GM18909 (cell line): ENCODE measurements at regions not wholly inside any gene's neighbourhood (a gene's known extent, or its start where the extent isn't known, plus 50 kb on each side); places are given as distances from the start of the nearest gene placed in this dataset.
"Not testable (repeated sequence)": the region's sequence is repeated elsewhere in the genome, so short reads cannot be mapped to it uniquely, and the experiment has no call there.

Experiments
- ATAC-seq: cut with Tn5 transposase; IDR thresholded peaks from one replicate; pipeline ENCODE4 v1.9.1; 2021; ENCODE audit warnings: mild to moderate bottlenecking; ENCODE audit not compliant: unreplicated experiment, poor library complexity

DNA sequence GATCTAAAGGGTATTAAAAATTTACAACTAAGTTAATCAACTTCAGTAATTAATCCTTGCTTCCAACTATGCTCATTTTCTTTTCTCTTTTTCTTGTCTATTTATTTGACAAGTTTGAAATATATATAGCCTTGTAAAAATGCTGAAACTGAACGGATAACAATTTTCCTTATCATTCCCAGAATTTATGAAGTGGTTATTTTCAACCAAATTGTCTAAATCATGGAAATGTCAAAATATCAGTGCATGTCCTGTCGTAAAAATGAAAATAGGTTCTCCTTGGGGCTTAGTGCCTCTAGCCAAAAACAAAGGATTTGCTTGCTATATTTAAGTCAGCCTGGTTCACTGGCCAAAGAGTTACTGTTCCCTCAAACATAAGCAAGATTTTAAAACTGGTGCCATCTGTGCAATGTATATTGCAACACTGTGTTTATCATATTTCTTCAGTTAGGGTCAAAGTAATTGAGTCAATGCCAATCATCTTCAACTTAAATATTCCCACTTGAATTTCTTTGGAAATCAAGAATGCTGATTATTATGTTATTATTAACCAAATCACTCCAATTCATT, 798.3 kb downstream of the MAT2B start:
- ATAC-seq: no peak

DNA sequence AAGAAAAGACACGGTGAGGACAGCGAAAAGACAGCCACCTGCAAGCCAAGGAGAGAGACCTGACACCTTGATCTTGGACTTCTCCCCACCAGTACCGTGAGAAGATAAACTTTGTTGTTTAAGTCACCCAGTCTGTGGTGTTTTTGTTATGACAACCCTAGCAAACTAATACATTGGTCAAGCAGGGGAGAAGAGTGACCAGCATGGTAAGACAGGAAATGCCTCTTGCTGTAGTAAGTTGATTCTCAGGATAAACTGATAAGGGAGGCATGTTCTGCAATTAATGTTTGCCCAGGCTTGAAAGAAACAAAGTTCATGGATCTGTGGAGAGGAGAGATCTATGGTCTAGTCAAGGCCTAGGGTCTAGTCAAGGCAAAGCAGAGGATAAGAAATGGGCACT, 801.2 kb downstream of the MAT2B start:
- no peak for ATAC-seq

DNA sequence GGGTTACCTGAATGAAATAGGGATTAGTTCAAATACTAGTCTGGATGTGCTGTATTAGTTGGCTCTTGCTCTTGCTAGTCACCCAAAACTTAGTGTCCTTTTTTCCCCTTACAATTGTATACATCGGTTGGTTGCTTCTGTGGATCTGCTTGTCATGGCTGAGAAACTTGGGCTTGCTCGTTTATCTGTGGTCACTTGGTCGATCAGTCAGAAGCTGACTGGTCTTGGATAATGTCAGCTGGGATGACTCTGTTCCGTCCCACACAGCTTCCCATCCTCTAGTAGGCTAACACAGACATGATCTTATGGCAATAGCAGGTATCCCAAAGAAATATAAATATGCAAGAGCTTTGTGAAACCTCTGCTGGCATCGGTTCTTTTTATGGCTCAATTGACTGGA, 807.4 kb downstream of the MAT2B start:
- ATAC-seq: no peak

DNA sequence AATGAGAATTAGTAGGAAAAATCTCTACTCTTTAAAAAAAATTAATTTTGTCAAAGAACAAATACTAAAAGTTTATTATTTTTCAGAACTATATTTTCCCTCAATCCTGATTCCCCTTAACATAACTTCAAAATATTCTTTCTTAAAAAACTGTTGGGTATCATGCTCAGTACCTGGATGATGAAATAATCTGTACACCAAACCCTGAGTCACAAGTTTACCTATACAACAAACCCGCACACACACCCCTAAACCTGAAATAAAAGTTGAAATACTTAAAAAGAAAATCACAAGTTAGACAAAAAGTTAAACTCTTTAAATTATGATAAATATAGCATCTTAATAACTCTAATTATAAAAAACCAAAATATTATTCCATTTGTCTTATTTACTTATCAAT, 812.3 kb downstream of the MAT2B start:
- ATAC-seq: no peak

DNA sequence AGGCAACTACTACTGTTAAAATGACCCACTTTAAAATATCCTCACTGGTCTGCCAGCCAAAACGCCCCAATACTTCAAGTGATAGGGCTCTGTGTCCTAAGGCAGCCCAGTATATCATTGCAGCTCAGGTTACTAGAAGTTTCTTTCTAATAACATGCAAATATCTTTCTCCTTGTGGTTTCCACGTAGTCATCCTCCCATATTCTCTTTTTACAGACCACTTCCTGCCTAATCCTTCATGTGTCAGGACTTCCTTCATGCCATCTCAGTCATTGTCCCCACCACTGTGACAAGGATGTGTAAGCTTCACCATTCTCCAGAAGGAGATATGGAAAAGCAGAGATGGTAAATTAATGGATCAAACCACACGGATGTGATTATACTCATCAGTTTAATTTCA, 813.7 kb downstream of the MAT2B start:
- no peak for ATAC-seq

DNA sequence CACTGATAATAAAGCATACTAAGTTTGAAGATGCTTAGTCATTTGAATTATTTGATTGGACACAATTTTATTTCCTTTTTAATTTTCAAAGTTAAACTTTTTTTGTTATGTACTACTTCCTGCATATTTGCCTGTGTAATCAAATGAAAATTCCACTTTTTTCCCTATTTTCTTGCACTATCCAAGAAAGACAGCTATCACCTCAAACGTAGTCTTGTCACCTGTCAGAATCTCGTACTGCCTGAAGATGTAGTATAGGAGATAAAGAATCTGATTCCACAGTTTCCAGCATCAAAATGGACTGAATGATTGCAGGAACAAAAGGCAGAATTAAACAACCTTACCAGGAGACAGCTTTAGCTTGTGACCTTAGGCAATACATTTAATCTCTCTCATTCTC, 818.8 kb downstream of the MAT2B start:
- ATAC-seq: no peak

DNA sequence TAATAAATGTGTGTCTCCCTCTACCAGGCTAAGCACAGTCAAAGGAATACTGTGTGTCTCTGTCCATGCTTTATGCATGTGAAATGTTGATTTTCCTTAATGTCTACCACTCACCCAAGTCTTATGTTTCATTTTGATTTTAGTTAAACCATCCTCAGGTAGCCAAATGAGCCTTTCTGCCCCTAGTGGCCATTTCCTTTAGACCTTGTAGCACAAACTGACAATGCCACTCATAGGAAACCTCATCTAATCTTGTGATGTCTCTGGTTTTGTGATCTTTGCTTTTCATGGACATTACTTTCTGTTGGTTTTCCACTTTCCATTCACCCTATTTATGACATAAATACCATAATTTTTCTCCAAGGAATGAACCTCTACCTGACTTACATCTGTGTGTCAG, 820.8 kb downstream of the MAT2B start:
- ATAC-seq: no peak

DNA sequence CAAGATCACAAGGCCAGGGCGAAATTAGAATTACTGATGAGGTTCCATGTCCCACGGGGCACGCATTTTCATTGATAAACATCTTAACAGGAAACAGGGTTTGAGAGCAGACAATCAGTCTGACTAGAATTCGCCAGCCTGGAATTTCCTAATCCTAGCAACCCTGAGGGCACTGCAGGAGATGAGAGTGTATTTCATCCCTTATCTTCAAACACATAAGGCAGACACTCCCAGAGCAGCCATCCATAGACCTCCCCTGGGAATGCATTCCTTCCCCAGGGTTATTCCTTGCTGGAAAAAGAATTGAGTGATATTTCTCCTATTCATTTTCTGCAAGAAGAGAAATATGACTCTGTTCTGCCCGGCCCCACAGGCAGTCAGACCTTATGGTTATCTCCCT, 821.7 kb downstream of the MAT2B start:
- not testable (repeated sequence) for ATAC-seq

DNA sequence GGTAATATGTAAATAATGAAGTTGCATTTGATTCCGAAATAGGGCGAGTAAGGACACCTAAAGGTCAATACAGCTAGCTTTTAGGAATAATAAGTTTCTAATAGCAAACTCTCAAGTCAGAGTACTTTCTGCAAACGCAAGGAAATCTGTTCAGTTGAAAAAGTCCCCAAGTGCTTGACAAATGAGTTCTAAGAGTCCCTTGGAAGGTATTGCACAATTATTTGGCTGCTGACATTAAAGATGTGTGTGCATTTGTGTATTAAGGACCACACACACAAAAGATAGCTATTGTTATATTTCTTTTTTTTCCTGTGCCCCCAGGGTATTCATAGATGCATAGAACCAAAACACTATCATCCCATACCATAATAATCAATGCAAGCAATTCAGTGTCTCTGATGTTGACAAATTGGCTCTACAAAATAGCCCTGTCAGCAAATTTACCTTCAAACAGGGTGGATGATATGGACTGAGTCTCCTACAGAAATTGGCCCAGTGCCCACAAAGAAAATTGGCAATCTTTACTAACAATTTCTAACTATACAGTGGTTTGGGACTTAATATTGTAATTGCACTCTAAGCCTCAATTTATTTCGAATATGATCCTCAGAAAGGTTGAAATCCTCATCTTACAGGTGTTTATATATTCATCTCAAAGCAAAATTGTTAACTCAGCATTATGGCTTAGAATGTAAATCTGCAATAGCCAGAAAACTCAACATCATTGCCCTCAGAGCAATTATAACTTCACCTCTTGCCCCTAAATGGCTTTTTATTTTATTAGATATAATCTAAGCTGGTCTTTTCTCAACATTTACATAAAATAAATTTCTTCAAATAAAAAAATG, 827.2 kb downstream of the MAT2B start:
- ATAC-seq: no peak

DNA sequence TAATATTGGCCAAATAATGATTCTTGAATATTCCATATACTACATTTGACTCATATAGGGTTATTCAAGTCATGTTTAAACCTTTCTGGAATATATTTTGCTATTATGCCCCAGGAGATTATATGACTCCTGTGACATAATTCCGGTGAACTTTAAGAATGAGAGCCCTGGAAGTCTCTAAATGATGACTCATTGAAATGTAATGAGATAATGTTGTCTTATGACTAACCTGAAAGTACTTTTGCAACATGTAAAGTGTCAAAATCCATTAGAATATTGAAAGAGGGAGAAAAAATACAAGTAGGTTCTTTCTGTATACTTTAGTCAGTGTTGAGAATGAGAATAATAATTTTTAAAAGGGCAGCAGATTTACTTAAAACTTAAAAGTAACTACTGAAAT, 830.4 kb downstream of the MAT2B start:
- ATAC-seq: no peak

DNA sequence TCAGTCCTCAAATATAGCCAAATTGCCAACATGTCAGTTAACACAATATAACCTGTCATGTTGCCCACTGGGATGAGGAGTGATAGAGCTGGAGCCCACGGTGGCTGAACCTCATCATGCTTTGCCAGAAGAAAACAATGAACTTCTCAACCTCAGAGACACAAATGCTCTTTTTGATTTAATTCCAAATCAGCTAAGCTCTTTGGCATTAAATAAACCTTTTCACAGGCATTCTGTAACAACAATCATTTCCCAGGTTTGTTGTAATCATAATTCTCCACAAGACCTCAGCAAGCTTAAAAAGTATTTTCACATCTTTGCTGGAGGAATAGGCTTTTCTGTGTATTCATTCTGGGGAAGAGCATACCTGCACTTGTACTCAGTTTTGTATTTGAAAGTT, 830.9 kb downstream of the MAT2B start:
- no peak for ATAC-seq

DNA sequence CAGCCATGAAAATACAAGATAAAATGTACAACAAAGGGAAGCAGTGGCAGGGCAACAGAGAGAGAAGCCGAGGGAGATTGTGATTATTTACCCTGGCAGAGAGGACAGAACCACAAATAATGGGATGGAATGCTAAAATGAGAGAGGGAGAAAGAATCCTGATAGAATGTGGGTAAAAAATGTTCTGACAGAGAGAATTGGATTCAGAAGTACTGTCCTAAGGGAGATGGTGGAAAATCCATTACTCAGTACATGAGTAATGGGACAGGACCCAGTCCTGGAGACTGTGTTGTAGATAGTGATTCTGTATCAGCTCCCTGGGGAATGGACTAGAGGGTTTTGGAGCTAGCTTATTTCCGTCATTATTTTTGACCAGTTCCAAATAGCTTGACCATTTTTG, 831.5 kb downstream of the MAT2B start:
- no peak for ATAC-seq

DNA sequence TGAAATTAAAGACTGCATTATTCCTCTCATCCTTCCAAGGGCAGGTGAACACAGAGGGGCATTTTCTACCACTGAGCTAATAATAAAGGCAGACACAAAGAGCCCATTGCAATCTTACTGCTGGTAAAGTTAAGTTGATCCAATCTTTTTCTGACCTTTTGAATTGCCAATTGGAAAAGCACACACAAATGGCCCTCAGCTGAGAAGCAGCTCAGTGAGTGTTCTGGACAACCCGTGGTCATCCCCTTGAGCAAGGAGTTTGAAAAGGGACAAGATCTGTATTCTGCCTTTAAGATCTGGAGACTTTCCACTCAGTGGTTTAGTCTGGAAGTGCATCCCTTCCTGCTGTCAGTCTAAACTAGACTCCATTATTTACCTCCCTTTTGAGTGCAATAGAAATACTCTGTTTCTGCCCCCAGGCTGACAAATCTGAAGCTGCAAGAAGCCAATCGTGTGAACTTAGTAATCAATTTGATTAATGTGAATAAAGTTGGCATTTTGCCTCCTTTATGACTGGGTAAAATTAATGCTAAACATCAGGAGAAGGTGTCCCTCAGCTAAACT, 835.7 kb downstream of the MAT2B start:
- ATAC-seq: no peak

DNA sequence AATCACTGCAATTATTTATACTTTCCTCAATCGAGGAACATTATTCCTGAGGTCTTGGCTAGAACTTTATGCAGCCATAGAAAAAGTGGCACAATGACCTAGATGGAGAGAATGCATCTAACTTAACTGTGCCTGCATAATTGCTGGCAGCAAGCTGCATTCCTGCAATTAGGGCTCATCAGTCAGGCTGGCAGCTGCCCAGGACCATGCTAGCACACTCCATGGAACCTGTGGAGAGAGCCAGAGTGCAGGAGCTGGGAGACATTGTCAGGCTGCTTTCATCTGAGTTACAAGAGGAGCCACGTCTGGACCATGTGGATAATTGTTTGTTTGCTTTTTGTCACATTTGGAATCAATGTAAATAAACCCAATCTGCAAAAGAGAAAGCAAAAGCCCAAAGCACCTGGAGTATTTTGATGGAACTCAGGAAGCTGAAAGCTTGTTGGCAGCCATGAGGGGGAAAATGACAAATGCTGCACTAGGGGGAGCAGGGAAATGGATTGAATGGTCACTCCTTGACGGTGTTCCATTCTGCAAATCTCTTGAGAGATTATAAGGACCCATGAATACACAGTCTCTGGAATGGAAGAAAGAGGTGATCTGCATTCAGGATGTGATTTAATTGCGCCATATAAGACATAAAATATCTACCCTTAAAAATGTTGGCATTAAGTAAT, 839.9 kb downstream of the MAT2B start:
- no peak for ATAC-seq

DNA sequence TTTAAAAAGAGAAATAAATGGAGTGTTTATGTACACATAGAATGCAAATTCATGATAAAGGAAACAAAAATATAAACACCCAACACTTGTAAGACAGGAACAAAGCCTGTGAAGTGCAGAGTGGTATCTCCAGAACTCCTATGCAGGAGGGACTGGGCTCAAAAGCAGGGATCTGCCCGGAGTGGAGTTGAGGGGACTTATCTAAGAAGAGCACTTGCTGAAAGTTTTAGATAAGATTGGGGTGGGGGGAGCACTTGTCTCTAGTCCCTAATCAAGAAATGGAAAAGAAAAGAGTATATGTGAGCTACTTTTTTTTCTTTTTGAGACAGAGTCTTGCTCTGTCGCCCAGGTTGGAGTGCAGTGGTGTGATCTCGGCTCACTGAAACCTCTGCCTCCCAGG, 840.4 kb downstream of the MAT2B start:
- ATAC-seq: no peak

DNA sequence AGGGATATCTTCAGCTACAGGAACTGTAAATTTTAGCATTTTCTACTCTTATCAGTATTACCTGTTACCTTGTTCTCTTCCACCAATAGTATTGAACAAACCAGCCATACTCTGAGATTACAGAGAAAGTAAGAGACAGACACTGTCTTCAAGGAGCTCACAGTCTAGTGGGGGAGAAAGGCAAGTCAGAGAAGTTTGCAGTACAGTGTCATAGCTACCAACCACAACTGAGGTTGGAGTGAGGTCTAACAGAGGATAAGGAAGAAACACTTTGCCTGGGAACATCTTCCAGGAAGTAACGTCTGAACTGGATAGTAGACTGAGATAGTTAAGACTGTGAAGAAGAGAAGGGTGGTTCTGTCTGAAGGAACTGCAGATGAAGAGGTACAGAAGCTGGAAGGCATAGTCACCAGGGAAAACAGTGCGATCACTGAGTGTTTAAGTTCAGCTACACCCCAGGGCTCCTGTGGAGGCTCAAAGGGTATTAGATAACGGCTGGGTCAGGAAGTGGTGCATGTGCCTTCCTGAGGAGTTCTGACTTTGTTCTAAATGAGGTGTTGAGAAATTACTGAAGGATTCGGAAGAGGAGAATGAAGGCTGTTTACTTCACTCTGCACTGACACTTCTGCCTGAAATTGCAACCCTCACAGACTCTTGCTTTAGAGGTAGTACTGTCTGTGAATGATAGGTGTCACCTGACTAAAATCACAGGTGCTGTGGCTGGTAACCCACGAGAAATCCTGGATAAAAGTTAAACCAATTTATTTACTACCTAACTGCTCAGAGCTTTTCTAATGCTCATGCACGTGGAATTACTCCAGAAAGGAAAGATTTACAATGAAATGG, 841.6 kb downstream of the MAT2B start:
- no peak for ATAC-seq

DNA sequence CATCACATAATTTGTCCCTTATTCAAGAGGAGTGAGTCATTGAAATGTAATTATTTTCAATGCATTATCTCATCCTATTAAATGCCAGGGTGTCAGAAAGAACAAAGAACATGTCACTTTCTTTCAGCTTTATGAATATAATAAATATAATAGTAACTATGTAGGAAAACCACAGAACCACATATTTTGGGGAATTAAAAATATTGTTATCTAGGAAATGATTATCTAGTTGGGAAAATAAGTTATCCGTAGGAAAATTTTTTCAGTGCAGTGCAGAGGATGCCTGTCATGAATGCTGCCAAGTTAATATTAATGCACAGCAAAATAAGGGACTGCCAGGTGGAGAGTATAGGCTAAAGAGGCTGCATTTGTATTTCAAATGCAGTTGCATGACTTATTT, 844.8 kb downstream of the MAT2B start:
- ATAC-seq: no peak

DNA sequence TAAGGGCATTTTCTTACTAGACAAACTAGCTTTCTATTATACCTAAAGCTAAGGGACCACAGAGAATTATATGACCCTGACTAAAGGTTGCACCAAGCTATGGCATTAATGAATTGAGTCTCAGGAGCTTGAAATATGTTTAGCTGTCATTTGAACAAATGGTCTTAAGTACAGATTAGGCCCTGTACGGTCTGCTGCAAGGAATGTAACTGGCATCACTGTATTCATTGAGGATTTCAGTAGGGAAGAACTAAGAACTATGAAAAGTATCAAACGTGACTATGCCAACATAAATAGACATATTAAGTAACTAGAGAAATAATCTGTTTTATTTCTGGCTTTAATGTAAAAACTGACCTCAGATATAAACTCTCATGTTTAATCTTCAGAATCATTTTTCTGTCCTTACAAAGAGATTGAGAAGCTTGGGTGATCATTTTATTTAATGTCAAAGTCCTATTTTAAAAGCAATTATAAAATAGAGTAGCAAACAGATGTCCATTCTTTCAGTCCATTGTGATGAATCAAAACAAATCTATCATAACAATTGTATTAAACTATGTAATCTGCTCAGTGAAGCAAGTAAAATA, 845.9 kb downstream of the MAT2B start:
- ATAC-seq: no peak

DNA sequence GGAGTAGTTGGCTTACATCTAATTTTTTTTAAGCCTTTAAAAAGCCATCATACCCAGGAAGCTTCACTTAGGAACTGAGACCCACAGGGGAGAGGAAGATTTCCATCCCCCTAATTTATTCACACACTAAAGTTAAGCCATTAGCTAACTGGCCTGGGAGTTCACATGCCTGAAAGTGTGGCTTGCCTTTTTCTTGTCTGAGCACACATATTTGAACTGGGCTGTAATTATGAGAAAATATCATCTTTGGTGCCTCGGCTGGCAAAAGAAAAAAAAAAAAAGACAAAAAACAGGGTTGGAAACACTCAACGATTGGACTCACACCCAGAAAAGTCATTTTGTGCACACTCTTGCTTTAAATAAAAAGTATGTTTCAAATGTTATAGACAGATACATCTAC, 847.3 kb downstream of the MAT2B start:
- no peak for ATAC-seq

DNA sequence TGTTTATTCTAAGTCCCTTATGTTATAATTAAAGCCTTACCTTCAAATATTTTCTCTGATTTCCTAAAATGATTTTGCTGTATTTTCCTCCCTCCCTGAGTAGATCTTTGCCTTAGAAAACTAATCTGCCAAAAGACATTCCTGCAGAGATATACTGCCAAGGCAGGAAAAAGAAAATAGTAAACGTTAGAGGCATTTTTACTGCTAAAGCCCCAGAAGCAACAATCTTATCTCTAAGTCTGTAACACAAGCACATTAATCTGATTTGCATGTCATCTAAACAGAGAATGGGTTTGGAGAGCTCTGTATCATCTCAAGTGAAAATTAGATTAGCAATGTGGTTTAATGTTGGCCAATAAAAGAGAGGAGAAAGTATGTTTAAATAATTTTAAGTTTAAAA, 847.7 kb downstream of the MAT2B start:
- ATAC-seq: no peak
